Stimulated activated CD4-positive, alpha-beta T cell treated with anti-CD3 and anti-CD28 coated beads, Interleukin-1b, Interleukin-23, amount 100 ng/mL, for 48 hours (primary cell): ENCODE measurements at regions not wholly inside any gene's neighbourhood (a gene's known extent, or its start where the extent isn't known, plus 50 kb on each side); places are given as distances from the start of the nearest gene placed in this dataset.
"Not testable (repeated sequence)": the region's sequence is repeated elsewhere in the genome, so short reads cannot be mapped to it uniquely, and the experiment has no call there.

Source experiments
- DNase-seq: peaks from one replicate; pipeline ENCODE4 v3.0.0-alpha.2; 2020

DNA sequence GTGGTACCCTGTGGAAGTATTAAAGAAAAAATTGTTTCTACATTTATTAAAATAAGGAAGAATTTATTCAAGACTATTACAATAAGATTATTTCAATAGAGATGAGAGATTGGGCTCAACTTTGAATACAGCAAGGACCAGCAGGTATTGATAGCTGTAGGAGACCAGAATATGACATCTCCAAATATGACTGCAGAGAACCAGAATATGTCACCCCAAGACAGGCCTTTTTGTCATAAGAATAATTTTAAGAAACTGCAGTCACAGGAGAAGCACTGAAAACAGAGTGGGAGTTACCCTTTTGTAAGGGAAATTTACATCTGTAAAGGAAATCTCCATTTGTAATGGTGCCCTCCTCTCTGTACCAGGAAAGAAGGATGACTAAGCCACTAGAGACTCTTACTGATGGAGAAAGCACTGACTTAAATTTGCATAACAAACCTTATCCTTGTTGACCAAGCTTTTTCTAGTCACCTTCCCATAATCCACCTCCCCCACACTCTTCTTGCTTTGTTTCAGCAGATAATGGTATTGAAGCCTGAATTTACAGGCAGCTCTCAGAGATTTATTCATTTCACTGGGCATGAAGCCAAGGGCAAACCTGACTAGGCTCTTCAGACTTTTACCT is 145.1 kb upstream of the RMP24 start:
- DNase-seq: no peak

DNA sequence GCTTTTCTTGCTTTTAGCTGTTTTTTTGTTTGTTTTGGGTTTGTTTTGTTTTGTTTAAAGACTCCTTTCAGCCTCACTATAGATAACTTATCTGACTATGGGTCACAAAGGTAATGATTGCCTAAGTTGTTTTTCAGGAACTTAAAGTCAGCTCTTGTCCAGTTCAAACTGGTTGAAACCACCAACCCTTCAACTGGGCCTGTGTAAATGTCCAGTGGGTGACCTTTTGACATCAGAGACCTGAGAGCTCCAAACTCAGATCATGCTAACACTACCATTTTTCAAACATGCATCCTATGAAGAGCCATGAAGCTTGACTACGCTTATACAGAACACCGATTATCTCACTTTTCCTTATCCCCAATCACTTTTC is 144.6 kb upstream of the RMP24 start:
- DNase-seq: no peak

DNA sequence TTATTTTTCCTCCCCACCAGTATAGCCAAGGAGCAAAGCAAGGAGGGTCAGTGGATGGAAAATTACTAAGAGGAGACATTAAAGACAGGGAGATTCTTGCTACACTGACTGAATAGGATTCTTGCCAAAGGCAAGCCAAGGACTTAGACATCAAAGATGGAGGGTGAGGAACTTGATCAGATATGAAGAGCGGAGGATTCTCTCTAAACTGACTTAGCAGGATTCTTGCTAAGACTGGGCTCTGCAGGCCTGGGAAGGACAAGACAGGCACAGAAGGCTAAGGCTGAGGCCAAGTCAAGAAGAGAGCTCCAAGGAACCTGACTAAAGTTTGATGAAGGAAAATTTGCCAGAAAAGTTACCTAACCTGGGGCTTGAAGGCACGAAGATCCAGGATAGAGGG is 143.9 kb upstream of the RMP24 start:
- DNase-seq: no peak

GRCh38 chr18:35835366-35835765 is 137.1 kb upstream of the RMP24 start:
- no peak for DNase-seq

- no peak for DNase-seq
Observed at GRCh38 chr18:35835833-35836232, 136.6 kb upstream of the RMP24 start.

DNA sequence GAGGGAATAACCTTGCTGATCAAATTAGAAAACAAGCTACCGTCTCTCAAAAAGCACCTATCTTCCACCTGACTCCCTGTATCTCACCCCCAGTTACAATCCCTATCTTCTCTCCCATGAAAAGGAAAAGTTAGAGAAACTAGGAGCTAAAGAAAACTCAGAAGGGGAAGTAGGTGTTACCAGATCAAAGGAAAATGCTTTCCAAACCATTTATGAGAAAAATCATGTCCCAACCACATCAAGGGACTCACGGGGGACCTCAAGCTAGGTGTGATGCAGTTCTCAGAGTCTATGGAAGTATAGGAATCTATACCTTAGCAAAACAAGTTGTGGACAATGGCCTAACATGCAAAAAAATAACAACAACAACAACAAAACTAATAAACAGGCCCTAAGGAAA is 135.5 kb upstream of the RMP24 start:
- no peak for DNase-seq

- DNase-seq: no peak
Observed at GRCh38 chr18:35837922-35838496, 134.5 kb upstream of the RMP24 start.

- no peak for DNase-seq
Observed at GRCh38 chr18:35841283-35841682, 131.2 kb upstream of the RMP24 start.

GRCh38 chr18:35842536-35842935 is 129.9 kb upstream of the RMP24 start:
- DNase-seq: no peak

DNA sequence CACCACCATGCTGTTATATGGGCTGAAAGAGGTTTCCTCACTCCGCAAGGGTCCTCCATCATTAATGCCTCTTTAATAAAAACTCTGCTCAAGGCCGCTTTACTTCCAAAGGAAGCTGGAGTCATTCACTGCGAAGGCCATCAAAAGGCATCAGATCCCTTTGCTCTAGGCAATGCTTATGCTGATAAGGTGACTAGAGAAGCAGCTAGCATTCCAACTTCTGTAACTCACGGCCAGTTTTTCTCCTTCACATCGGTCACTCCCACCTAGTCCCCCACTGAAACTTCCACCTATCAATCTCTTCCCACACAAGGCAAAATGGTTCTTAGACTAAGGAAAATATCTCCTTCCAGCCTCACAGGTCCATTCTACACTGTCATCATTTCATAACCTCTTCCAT is 124.2 kb upstream of the RMP24 start:
- DNase-seq: not testable (repeated sequence)

- not testable (repeated sequence) for DNase-seq
Observed at GRCh38 chr18:35849241-35849640, 123.2 kb upstream of the RMP24 start.

- no peak for DNase-seq
Observed at GRCh38 chr18:35851286-35851970, 121.1 kb upstream of the RMP24 start.

DNA sequence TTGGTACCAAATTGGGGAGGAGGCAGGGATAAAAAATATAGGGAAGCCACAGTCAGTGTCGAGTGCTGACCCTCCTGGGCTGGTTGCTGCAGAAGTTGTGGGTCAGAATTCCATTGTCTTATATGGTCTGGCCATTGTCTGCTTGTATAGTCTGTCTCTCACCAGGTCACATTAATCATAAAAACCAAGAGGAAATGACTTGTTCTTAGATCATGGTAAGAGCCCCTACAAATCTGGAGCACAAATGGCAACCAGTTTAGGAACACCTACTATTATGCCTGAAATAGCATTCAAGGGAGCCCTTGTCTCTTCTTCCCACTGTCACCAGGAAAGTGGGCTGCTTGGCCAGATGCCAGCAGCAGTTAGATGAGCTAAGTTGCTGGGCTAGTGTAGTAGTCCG is 119.7 kb upstream of the RMP24 start:
- DNase-seq: no peak

DNA sequence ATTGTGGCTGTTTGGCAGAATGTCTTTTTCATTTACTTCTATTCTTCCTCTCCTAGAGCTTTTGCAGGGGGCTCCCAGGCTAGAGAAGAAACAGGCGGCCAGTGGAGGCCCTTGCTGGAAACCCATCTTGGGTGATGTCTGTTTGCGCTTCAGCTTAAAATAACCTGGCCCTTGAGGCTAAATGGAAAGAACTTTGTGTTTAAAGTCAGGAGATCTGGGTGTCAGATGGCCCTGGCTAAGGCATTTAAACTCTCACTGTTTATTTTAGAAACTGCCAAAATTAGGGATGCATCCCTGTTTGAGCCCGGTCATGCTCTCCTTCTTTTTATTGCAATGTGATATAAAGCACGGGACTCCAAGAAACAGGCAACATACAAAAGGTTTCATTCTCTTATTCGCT is 118.4 kb upstream of the RMP24 start:
- no peak for DNase-seq

DNA sequence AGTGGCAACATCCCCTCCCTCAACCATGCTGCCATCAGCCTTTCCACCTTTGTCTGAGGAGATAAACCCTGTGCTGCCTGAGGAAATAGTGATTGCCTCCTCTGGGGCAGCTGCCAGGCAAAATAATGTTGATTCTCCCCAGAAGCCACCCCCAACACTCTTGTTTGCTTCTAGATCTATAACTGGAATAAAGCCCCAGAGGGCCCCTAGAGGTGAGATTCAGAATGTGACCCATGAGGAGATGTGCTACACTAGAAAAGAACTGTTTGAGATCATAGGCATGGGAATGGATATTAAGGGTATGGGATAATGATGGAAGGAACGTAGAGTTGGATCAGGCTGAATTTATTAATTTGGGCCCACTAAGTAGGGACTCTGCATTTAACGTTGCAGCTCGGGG is 116.3 kb upstream of the RMP24 start:
- no peak for DNase-seq

- DNase-seq: not testable (repeated sequence)
Observed at GRCh38 chr18:35856721-35857120, 115.8 kb upstream of the RMP24 start.

DNA sequence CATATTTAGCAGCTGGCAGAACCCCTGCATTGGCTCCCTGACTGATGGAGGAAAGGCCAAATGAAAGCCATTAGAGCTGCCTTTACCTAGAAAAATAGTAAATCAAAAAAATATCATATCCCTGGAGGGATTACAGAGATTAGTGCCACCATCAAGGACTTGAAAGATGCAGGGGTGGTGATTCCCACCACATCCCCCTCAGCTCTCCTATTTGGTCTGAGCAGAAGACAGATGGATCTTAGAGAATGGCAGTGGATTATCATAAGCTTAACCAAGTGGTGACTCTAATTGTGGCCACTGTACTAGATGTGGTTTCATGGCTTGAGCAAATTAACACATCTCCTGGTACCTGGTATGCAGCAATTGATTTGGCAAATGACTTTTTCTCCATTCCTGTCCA is 114.9 kb upstream of the RMP24 start:
- not testable (repeated sequence) for DNase-seq

- no peak for DNase-seq
Observed at GRCh38 chr18:35861367-35862118, 110.9 kb upstream of the RMP24 start.

GRCh38 chr18:35862119-35862640 is 110.3 kb upstream of the RMP24 start:
- DNase-seq: no peak

DNA sequence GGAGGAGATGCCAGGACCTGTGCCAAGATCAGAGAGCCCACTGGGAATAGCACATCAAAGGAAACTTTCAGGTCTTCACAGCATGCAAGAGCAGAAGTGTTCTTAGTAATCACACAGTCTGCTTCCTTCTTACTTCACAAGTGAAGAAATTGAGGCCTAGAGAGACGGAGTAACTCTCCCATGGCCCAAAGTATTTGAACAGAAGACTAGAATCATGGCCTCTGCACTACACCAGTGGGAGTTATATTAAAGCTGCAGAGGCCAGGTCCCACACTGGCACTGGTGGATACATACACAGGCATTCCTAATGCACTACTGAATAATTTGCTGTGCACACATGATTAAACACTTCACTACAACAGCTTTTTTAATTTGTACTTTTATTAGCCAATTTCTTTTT is 107.6 kb upstream of the RMP24 start:
- no peak for DNase-seq

DNA sequence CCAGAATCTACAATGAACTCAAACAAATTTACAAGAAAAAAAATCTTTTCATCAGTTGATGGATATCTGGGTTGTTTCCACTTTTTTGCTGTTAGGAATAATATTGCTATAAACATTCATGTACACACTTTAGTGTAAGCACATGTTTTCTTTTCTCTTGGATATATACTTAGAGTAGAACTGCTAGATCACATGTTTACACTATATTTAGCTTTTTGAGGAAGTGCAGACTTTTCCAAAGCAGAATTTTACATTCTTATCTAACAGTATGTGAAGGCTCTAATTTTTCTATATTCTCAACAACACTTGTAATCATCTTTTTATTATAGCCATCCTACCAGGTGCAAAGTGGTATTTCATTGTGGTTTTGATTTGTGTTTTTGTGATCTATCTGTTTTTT is 103.6 kb upstream of the RMP24 start:
- no peak for DNase-seq

DNA sequence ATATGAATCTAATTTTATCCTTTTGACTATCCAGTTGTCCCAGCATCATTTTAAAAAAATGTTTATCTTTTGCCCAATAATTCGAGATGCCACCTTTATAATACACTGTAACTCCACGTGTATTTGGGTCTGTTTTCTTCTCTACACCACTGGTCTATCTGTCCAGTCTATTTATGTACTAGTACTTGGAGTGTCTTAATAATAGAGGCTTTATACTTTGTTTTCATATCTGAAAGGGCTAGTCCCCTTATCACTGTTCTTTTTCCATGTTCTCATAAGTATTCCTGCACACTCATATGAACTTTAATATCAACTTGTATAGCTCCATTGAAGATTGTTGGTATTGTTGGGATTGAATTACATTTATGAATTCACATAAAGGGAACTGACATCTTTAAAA is 101.1 kb upstream of the RMP24 start:
- no peak for DNase-seq

- no peak for DNase-seq
Observed at GRCh38 chr18:35875566-35875965, 96.9 kb upstream of the RMP24 start.

DNA sequence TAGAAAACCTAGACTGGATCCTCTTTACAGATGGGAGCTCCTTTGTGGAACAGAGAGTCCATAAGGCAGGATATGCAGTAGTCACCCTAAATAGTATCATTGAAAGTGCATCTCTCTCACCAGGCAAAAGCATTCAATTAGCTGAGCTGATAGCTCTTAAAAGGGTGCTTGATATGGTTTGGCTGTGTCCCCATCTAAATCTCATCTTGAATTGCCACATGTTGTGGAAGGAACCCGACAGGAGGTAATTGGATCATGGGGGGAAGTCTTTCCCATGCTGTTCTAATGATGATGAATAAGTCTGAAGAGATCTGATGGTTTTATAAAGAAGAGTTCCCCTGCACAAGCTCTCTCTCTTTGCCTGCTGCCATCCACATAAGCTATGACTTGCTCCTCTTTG is 96.2 kb upstream of the RMP24 start:
- DNase-seq: no peak
